ENCODE measurements at regions not wholly inside any gene's neighbourhood (a gene's known extent, or its start where the extent isn't known, plus 50 kb on each side); places are given as distances from the start of the nearest gene placed in this dataset.

DNA sequence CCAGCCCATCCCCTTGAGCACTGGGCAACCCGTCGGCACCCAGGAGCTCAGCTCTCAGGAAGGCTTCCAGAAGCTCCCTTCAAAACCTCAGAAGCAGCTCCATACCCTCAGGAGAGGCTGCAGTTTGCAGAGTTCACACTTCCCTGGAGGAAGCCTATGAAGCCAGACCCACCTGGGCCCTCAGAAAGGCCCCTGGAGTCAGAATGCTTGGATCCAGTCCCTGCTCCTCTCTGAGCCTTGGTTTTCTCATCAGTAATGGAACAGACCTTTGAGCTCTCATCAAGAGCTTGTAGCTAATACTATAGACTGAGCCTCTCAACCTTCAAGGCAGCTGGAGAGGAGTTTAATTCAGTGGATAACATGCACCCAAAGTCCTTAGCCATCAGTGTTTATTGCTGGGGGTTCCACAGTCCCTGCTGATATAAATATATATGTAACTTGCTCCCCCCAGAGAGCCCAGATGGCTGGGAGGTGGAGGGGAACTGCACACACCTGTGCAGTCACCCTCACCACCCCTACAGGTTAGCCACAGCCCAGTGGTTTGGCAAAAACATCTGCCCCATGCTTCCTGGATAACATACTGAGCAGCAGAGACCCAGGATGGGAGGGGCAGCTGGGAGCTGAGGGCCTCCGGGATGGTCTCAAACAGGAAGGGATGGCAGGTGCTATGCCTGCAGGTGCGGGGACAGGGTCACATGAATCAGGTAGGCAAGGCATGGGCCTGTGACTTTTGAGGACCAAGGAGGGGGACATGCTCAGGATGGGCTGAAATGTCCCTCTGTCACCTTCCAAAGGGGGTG lies 120.1 kb downstream of the SNX5 start:
- WGBS, 2 experiments (ENCODE audit: extremely low coverage in 1 of 2, insufficient coverage in 1 of 2, insufficient read length in 1 of 2, insufficient replicate concordance in 2 of 2, low coverage in 1 of 2, low lambda C conversion rate in 2 of 2, missing lambda C conversion rate in 1 of 2): 90% methylated on average over 4 of the region's 4 CpGs; no CpG with 5 or more reads in 1 of the 2 experiments
- Histone ChIP-seq H3K23me2 (ENCODE audit: low read depth, low read length) (peaks cover 1% of the 10 kb centered on the region; the same call in 1 of the 2 replicates), H3K23ac (ENCODE audit: insufficient read length) (no peak overlapping the region), H4K8ac (ENCODE audit: extremely low read depth, insufficient read depth, low read length) (no peak overlapping the region), H2BK120ac (replicated peaks; ENCODE audit: low read depth, low read length) (no peak overlapping the region), H2BK12ac (ENCODE audit: low read depth, low read length) (peak overlapping the region; percentile 60; the same call in 1 of the 2 replicates), H3K79me2 (ENCODE audit: control insufficient read depth in 1 of 2, insufficient read depth in 2 of 2, low read length in 2 of 2) (no peaks in the 10 kb centered on the region), H3K56ac (replicated peaks; ENCODE audit: insufficient read length, low read depth, low read length) (no peak overlapping the region), H4K91ac (replicated peaks; ENCODE audit: insufficient read length, low read length) (no peak overlapping the region), H3K27me3 (replicated peaks in 1 of 4; ENCODE audit: control insufficient read depth in 3 of 4, extremely low read depth in 1 of 4, insufficient read depth in 3 of 4, low read length in 3 of 4) (no peaks in the 10 kb centered on the region), H2BK15ac (ENCODE audit: low read length) (no peak overlapping the region), H3K4me2 (ENCODE audit: insufficient read depth in 1 of 2, low read depth in 2 of 2, low read length in 2 of 2) (no peak overlapping the region), H2AFZ (ENCODE audit: low read length) (no peak overlapping the region), H2BK20ac (ENCODE audit: low read length) (no peak overlapping the region), H4K5ac (ENCODE audit: insufficient read length, low read depth, low read length) (no peak overlapping the region), H3K14ac (ENCODE audit: insufficient read length) (no peak overlapping the region), H3K4ac (replicated peaks; ENCODE audit: insufficient read length, low read depth, low read length) (no peak overlapping the region), H3K36me3 (ENCODE audit: control insufficient read depth in 2 of 4, insufficient read depth in 4 of 4, low read length in 3 of 4) (no peaks in the 10 kb centered on the region), H3K9me3 (ENCODE audit: insufficient read depth in 2 of 2, low read depth in 1 of 2, low read length in 1 of 2) (no peaks in the 10 kb centered on the region), H2BK5ac (ENCODE audit: low read depth, low read length) (no peak overlapping the region), H3K9ac (replicated peaks in 1 of 4; ENCODE audit: extremely low read depth in 1 of 4, low read depth in 3 of 4, low read length in 3 of 4) (no peak overlapping the region), H4K20me1 (replicated peaks in 1 of 2; ENCODE audit: control insufficient read depth in 1 of 2, insufficient read depth in 2 of 2, low read length in 2 of 2) (no peaks in the 10 kb centered on the region), H3K4me3 (ENCODE audit: extremely low read depth in 1 of 4, insufficient read depth in 2 of 4, low read depth in 3 of 4, low read length in 4 of 4) (no peak overlapping the region), H3K4me1 (replicated peaks in 1 of 4; ENCODE audit: control insufficient read depth in 3 of 4, insufficient read depth in 4 of 4, low read length in 3 of 4) (peaks cover 0 to 4% (median under 1%) of the 10 kb centered on the region in 4 experiments; a peak in 2 of 7 replicates), H3K27ac (ENCODE audit: low read depth, low read length) (no peak overlapping the region), H2AK5ac (ENCODE audit: low read depth, low read length) (no peak overlapping the region), H3K79me1 (ENCODE audit: low read depth, low read length) (no peaks in the 10 kb centered on the region), H3K18ac (ENCODE audit: extremely low read depth, low read length) (no peak overlapping the region)
- ChIA-PET CTCF (ENCODE audit: partially characterized antibody) (interaction anchor here (0.7 to 1.6 kb wide), 6 partner anchors 11 to 132 kb away, joined by 3 to 8 read pairs (median 3); no protein-coding TSS in a partner anchor), POLR2A (ENCODE audit: partially characterized antibody) (interaction anchor here (0.6 to 0.8 kb wide), 2 partner anchors 8 to 64 kb away, joined by 3 to 7 read pairs; no protein-coding TSS in a partner anchor)
- no peak for FAIRE-seq
- no peak for DNase-seq (ENCODE audit: low read depth in 1 of 2, low spot score in 2 of 2)
- TF ChIP-seq NRF1 (IDR thresholded peaks at IDR 0.05; ENCODE audit: low read depth, low read length): no peak
- no peak for TF ChIP-seq RAD21 (IDR thresholded peaks at IDR 0.05 in 1 of 2, conservative IDR thresholded peaks at IDR 0.05 in 1 of 2; ENCODE audit: low read depth in 2 of 2, low read length in 2 of 2)
- TF ChIP-seq FOSL1 (IDR thresholded peaks at IDR 0.05; ENCODE audit: insufficient read depth, low read depth, low read length): no peak
- no peak for TF ChIP-seq RXRA (IDR thresholded peaks at IDR 0.05; ENCODE audit: insufficient read depth, low read depth, low read length)
- no peak for TF ChIP-seq SP1 (IDR thresholded peaks at IDR 0.05; ENCODE audit: low read depth, low read length)
- TF ChIP-seq POLR2AphosphoS5 (IDR thresholded peaks at IDR 0.05; ENCODE audit: low read depth, low read length): no peak
- no peak for TF ChIP-seq YY1 (IDR thresholded peaks at IDR 0.05; ENCODE audit: low read depth, low read length)
- TF ChIP-seq KDM5A (IDR thresholded peaks at IDR 0.05; ENCODE audit: low read length): no peak
- no peak for TF ChIP-seq BACH1 (IDR thresholded peaks at IDR 0.05; ENCODE audit: low read length)
- no peak for TF ChIP-seq GABPA (IDR thresholded peaks at IDR 0.05; ENCODE audit: borderline replicate concordance, insufficient read depth, low read length)
- TF ChIP-seq RNF2 (IDR thresholded peaks at IDR 0.05; ENCODE audit: borderline replicate concordance, low read depth, low read length, missing control alignments, poor library complexity, severe bottlenecking): no peak
- TF ChIP-seq CREB1 (IDR thresholded peaks at IDR 0.05): no peak
- no peak for TF ChIP-seq MAX (IDR thresholded peaks at IDR 0.05)

All from H1 (cell line).